ENCODE measurements at regions not wholly inside any gene's neighbourhood (a gene's known extent, or its start where the extent isn't known, plus 50 kb on each side); places are given as distances from the start of the nearest gene placed in this dataset.

DNA sequence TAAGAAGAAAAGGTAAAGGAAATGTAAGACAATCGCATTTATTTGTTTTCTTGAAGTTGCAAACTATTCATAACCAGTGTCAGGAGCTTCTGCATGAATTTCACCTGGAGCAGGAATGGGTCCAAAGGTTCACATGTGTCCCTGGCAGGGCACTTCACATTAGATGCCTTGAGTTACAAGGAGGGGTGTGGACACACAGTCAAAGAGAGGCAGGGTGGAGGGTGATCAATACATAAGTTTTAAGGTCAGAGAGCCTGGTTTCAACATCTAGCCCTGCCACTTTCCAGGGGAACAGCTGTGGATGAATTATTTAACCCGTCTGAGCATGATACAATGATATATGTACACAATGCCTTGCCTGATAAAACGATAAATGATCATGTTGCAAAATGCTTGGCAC lies 321.4 kb downstream of the CYP26B1 start:
- TF ChIP-seq, protein P1, sequence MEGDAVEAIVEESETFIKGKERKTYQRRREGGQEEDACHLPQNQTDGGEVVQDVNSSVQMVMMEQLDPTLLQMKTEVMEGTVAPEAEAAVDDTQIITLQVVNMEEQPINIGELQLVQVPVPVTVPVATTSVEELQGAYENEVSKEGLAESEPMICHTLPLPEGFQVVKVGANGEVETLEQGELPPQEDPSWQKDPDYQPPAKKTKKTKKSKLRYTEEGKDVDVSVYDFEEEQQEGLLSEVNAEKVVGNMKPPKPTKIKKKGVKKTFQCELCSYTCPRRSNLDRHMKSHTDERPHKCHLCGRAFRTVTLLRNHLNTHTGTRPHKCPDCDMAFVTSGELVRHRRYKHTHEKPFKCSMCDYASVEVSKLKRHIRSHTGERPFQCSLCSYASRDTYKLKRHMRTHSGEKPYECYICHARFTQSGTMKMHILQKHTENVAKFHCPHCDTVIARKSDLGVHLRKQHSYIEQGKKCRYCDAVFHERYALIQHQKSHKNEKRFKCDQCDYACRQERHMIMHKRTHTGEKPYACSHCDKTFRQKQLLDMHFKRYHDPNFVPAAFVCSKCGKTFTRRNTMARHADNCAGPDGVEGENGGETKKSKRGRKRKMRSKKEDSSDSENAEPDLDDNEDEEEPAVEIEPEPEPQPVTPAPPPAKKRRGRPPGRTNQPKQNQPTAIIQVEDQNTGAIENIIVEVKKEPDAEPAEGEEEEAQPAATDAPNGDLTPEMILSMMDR (IDR thresholded peaks at IDR 0.05; ENCODE audit: insufficient read depth, low read length, poor library complexity, severe bottlenecking) = no peak
- no peak for TF ChIP-seq EZH2phosphoT487 (conservative IDR thresholded peaks at IDR 0.05; ENCODE audit: low read length)
